Loucy (cell line): ENCODE measurements at regions not wholly inside any gene's neighbourhood (a gene's known extent, or its start where the extent isn't known, plus 50 kb on each side); places are given as distances from the start of the nearest gene placed in this dataset.
"Not testable (repeated sequence)": the region's sequence is repeated elsewhere in the genome, so short reads cannot be mapped to it uniquely, and the experiment has no call there.

ENCODE experiments used
- EZH2phosphoT487 ChIP-seq: fragments of 200-600 bp; IDR thresholded peaks from 2 replicates; pipeline ENCODE4 v1.6.1; 2018; ENCODE audit warnings: antibody characterized with exemption, mild to moderate bottlenecking, moderate library complexity, borderline replicate concordance
- TF ChIP-seq, protein P1 (sequence below): fragments of 200-600 bp; sonication (generic); conservative IDR thresholded peaks from 2 replicates; pipeline ENCODE4 v1.5.1; 2014; ENCODE audit warnings: mild to moderate bottlenecking, antibody characterized with exemption, low read length

DNA sequence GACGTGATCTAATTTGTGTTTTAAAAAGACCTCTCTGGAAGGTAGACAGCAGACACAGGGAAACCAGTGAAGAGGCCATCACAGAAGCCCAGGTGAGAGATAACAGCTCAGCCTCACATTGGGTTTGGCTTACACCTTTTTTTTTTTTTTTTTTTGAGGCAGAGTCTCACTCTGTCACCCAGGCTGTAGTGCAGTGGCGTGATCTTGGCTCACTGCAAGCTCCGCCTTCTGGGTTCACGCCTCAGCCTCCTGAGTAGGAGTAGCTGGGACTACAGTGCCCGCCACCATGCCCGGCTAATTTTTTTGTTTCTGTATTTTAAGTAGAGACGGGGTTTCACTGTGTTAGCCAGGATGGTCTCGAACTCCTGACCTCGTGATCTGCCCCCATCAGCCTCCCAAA is 412.3 kb downstream of the KCNRG start:
- TF ChIP-seq, protein P1, sequence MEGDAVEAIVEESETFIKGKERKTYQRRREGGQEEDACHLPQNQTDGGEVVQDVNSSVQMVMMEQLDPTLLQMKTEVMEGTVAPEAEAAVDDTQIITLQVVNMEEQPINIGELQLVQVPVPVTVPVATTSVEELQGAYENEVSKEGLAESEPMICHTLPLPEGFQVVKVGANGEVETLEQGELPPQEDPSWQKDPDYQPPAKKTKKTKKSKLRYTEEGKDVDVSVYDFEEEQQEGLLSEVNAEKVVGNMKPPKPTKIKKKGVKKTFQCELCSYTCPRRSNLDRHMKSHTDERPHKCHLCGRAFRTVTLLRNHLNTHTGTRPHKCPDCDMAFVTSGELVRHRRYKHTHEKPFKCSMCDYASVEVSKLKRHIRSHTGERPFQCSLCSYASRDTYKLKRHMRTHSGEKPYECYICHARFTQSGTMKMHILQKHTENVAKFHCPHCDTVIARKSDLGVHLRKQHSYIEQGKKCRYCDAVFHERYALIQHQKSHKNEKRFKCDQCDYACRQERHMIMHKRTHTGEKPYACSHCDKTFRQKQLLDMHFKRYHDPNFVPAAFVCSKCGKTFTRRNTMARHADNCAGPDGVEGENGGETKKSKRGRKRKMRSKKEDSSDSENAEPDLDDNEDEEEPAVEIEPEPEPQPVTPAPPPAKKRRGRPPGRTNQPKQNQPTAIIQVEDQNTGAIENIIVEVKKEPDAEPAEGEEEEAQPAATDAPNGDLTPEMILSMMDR: not testable (repeated sequence)
- TF ChIP-seq EZH2phosphoT487: not testable (repeated sequence)
